Fibroblast of lung (primary cell): ENCODE measurements at regions not wholly inside any gene's neighbourhood (a gene's known extent, or its start where the extent isn't known, plus 50 kb on each side); places are given as distances from the start of the nearest gene placed in this dataset.

ENCODE experiments used
- EZH2 ChIP-seq: IDR thresholded peaks from 2 replicates; pipeline ENCODE4 v1.5.1; 2012; ENCODE audit warnings: low read length, control low read depth, mild to moderate bottlenecking; ENCODE audit errors: missing control alignments
- TF ChIP-seq, protein P1 (sequence below), 2 donors: IDR thresholded peaks in 1 of 2; conservative IDR thresholded peaks in 1 of 2; 1 replicate in 1 of 2; 2 replicates in 1 of 2; pipeline ENCODE4 v1.5.1; 2011 to 2012; ENCODE audit warnings: low read length in 2 of 2, control low read depth in 1 of 2, inconsistent platforms in 1 of 2, low read depth in 1 of 2, mild to moderate bottlenecking in 1 of 2

DNA sequence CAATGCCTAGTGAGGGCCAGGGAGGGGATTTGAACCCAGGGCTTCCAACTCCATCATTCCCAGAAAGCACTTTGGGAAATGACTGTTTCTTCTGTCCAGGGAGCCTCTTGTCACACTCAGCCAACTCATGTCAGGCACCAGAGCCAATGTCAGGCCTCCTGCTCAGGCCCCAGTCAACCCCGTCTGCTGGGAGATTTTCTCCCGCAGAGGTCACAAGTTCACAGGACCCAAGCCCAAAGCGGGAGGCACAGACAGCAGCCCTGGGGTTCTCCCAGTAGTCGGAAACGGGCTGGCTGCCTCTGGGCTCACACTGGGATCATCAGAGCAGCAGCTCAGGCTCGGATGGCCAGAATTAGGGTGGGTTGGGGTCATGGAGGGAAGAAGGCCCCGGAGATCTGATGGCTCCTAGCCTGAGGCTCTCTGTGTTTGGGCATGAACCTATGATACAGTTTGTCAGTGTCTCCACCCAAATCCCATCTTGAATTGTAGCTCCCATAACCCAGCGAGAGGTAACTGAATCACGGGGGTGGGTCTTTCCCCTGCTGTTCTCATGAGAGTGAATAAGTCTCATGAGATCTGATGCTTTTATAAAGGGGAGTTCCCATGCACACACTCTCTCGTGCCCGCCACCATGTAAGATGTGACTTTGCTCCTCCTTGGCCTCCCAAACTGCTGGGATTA is 255.5 kb downstream of the PARN start:
- no peak for TF ChIP-seq EZH2
- TF ChIP-seq, protein P1, sequence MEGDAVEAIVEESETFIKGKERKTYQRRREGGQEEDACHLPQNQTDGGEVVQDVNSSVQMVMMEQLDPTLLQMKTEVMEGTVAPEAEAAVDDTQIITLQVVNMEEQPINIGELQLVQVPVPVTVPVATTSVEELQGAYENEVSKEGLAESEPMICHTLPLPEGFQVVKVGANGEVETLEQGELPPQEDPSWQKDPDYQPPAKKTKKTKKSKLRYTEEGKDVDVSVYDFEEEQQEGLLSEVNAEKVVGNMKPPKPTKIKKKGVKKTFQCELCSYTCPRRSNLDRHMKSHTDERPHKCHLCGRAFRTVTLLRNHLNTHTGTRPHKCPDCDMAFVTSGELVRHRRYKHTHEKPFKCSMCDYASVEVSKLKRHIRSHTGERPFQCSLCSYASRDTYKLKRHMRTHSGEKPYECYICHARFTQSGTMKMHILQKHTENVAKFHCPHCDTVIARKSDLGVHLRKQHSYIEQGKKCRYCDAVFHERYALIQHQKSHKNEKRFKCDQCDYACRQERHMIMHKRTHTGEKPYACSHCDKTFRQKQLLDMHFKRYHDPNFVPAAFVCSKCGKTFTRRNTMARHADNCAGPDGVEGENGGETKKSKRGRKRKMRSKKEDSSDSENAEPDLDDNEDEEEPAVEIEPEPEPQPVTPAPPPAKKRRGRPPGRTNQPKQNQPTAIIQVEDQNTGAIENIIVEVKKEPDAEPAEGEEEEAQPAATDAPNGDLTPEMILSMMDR (conservative IDR thresholded peaks at IDR 0.05 in 1 of 2, IDR thresholded peaks at IDR 0.05 in 1 of 2; ENCODE audit: low read depth in 1 of 2, low read length in 2 of 2), result no peak
